Natural killer cell (primary cell): ENCODE measurements at regions not wholly inside any gene's neighbourhood (a gene's known extent, or its start where the extent isn't known, plus 50 kb on each side); places are given as distances from the start of the nearest gene placed in this dataset.

Experiments
- ATAC-seq, 3 donors: fragments of 150-1000 bp in 2 of 3; fragments of 200-7000 bp in 1 of 3; cut with Tn5 transposase; 1 replicate in 1 of 3; 2 replicates in 2 of 3; pipeline ENCODE4 v1.10.0; 2021; ENCODE audit warnings: mild to moderate bottlenecking in 2 of 3, moderate library complexity in 2 of 3
- DNase-seq, 2 donors: peaks; one replicate each; pipeline versions ENCODE4 v3.0.0 to v3.0.0-alpha.2; 2013 to 2021; ENCODE audit warnings: mixed read lengths in 1 of 2
- H3K27ac ChIP-seq: one replicate; pipeline ENCODE4 v1.5.1; 2013; ENCODE audit warnings: mild to moderate bottlenecking, low read length
- H3K27me3 ChIP-seq: one replicate; pipeline ENCODE4 v1.6.1; 2013; ENCODE audit warnings: low read length; ENCODE audit not compliant: control insufficient read depth, insufficient read depth
- H3K36me3 ChIP-seq: one replicate; pipeline ENCODE4 v1.6.1; 2013; ENCODE audit warnings: low read length; ENCODE audit not compliant: control insufficient read depth, insufficient read depth
- H3K4me1 ChIP-seq: one replicate; pipeline ENCODE4 v1.6.1; 2013; ENCODE audit warnings: low read length; ENCODE audit not compliant: control insufficient read depth, insufficient read depth
- H3K4me3 ChIP-seq: one replicate; pipeline ENCODE4 v1.5.1; 2013; ENCODE audit warnings: low read length
- H3K9me3 ChIP-seq: one replicate; pipeline ENCODE4 v1.6.1; 2013; ENCODE audit warnings: low read length; ENCODE audit not compliant: control insufficient read depth, insufficient read depth
- H3K27ac Mint-ChIP-seq, 2 donors: one replicate each; pipeline ENCODE4 v1.8.0; 2022; ENCODE audit warnings: mild to moderate bottlenecking in 2 of 2, mixed read lengths in 2 of 2, moderate library complexity in 1 of 2
- H3K27me3 Mint-ChIP-seq, 2 donors: one replicate each; pipeline ENCODE4 v1.8.0; 2022; ENCODE audit warnings: low read depth in 2 of 2, mixed read lengths in 2 of 2
- H3K36me3 Mint-ChIP-seq: one replicate; pipeline ENCODE4 v1.8.0; 2022; ENCODE audit warnings: mixed read lengths
- H3K4me1 Mint-ChIP-seq, 2 donors: one replicate each; pipeline ENCODE4 v1.8.0; 2022; ENCODE audit warnings: mixed read lengths in 2 of 2
- H3K4me3 Mint-ChIP-seq: one replicate; pipeline ENCODE4 v1.8.0; 2022; ENCODE audit warnings: mild to moderate bottlenecking, moderate library complexity, mixed read lengths
- H3K9me3 Mint-ChIP-seq, 2 donors: one replicate each; pipeline ENCODE4 v1.8.0; 2022; ENCODE audit warnings: mixed read lengths in 2 of 2
- WGBS: methylation state at CpG from one replicate; pipeline ENCODE4 v1.1.7; 2013; ENCODE audit warnings: missing lambda C conversion rate; ENCODE audit not compliant: insufficient coverage; 5-methylcytosine and 5-hydroxymethylcytosine counted together
- intact Hi-C: fragments of 100-400 bp; cut with micrococcal nuclease; formaldehyde crosslinking; loops from one replicate; pipeline ENCODE4 v1.14.2; 2022
- TF ChIP-seq, protein P1 (sequence below): fragments of 200-600 bp; IDR thresholded peaks from one replicate; pipeline ENCODE4 v1.8.0; 2022; ENCODE audit warnings: antibody characterized with exemption

DNA sequence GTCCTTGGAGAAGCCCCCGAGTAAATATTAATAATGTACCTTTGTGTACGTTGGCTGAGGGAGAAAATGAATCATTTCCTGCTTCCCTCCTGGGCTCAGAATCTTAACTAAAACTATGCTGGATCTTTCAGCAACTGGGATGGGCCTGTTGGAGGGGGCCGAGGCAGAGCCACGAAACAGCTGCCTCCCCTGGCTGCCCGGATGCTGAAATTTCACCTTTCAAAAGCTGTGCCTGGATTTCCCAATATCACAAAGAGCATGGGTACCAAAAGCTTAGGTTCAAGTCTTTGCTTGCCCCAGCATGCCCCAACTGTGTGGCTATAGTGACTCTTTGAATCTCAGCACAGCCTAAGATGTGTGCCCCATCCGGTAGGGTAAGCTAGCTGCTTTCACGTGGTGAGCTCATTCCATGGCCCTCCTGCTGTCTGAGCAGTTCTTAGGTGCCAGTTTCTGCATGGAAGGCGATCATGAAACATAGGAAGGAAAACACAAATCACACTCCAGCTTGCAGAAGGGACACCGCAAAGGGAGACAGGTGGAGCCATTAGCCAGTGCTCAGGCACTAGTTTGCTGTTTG lies 473.5 kb downstream of the PTPRU start:
- Mint-ChIP-seq H3K36me3 (no peaks in the 10 kb centered on the region), H3K27ac (no peak overlapping the region), H3K4me3 (no peak overlapping the region), H3K9me3 (no peaks in the 10 kb centered on the region), H3K27me3 (peaks cover 20 to 51% of the 10 kb centered on the region in 2 donors), H3K4me1 (peaks cover 0 to 4% of the 10 kb centered on the region in 2 donors)
- Histone ChIP-seq H3K4me1 (no peaks in the 10 kb centered on the region), H3K27ac (no peak overlapping the region), H3K27me3 (no peaks in the 10 kb centered on the region), H3K36me3 (no peaks in the 10 kb centered on the region), H3K9me3 (no peaks in the 10 kb centered on the region), H3K4me3 (no peak overlapping the region)
- ATAC-seq: no peak
- intact Hi-C loops: no loop called here
- TF ChIP-seq, protein P1, sequence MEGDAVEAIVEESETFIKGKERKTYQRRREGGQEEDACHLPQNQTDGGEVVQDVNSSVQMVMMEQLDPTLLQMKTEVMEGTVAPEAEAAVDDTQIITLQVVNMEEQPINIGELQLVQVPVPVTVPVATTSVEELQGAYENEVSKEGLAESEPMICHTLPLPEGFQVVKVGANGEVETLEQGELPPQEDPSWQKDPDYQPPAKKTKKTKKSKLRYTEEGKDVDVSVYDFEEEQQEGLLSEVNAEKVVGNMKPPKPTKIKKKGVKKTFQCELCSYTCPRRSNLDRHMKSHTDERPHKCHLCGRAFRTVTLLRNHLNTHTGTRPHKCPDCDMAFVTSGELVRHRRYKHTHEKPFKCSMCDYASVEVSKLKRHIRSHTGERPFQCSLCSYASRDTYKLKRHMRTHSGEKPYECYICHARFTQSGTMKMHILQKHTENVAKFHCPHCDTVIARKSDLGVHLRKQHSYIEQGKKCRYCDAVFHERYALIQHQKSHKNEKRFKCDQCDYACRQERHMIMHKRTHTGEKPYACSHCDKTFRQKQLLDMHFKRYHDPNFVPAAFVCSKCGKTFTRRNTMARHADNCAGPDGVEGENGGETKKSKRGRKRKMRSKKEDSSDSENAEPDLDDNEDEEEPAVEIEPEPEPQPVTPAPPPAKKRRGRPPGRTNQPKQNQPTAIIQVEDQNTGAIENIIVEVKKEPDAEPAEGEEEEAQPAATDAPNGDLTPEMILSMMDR: no peak
- DNase-seq: no peak
- 49% methylated on average over 8 of the region's 9 CpGs for WGBS

DNA sequence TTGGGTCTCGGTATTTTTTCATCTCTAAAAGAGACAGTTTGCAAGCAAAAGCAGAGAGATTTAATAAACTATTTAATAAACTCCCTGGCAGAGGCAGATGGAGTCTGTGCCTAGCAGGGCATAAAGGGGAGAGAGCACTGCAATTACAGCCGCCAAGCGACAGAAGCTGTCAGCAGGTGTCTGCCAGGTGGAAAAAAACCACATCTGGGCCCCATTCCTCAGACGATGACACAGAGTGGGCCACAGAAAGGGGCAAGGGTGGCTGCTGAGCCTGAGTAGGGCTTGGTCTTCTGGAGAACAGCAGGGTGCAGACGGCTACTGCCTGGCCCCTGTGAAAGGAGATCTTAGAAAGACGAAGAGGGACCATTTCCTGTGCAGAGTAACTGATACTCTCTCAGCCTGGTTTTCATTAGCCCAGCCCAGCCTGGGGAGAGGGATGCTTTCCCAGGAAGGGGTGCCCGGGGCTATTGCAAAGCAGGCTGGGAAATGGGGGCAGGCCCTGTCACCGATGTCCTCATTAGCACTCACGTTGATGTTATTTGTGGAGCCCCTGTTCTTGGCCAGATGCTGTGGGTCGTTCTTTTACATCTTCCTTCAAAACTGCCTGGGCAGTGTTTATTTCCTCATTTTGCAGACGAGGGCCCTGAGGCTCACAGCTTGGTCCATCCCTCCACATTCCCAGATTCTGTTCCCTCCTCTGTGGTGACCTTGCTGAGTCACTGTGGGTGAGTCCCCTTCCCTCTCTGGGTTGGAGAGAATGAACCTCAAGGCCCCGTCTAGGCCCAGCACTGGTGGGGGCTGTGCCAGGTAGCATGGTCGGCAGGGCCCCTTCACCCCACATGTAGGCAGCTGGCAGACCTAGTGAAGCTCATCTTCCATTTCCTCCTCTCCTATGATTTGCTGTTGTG lies 472.7 kb downstream of the PTPRU start:
- H3K4me3 ChIP-seq: no peak overlapping the region
- no peaks in the 10 kb centered on the region for H3K4me1 ChIP-seq
- H3K36me3 ChIP-seq: no peaks in the 10 kb centered on the region
- H3K27me3 Mint-ChIP-seq: peaks cover 22 to 56% of the 10 kb centered on the region in 2 donors
- no peaks in the 10 kb centered on the region for H3K27me3 ChIP-seq
- no peaks in the 10 kb centered on the region for H3K9me3 ChIP-seq
- TF ChIP-seq, protein P1: no peak
- no peak overlapping the region for H3K4me3 Mint-ChIP-seq
- H3K4me1 Mint-ChIP-seq: peaks cover 0 to 4% of the 10 kb centered on the region in 2 donors
- H3K27ac Mint-ChIP-seq: no peak overlapping the region
- H3K9me3 Mint-ChIP-seq: no peaks in the 10 kb centered on the region
- no peaks in the 10 kb centered on the region for H3K36me3 Mint-ChIP-seq
- 28% methylated on average over 13 of the region's 13 CpGs for WGBS
- H3K27ac ChIP-seq: no peak overlapping the region
- ATAC-seq (no peak), DNase-seq (no peak)
- intact Hi-C loops: no loop called here

DNA sequence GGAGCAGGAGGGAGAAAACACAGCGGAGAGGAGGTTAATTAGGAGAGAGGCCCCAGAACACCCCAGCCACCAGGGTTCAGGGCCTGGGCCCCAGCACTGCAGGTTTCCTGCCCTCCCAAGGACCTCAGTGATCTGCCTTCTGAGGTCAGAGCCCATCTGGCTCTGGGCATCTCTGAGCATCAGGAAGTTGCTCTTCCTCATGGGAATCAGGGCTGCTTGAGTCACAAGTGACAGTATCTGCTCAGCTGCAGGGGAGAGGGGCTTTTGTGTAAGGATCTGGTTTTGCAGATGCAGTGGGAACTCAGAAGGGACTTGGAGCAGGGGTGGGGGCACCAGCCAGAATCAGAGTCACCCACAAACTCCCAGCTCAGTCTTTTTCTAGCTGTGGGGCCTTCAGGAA lies 472.1 kb downstream of the PTPRU start:
- Histone ChIP-seq H3K27me3 (no peaks in the 10 kb centered on the region), H3K27ac (no peak overlapping the region), H3K9me3 (no peaks in the 10 kb centered on the region), H3K4me3 (no peak overlapping the region), H3K4me1 (no peaks in the 10 kb centered on the region), H3K36me3 (no peaks in the 10 kb centered on the region)
- H3K27ac Mint-ChIP-seq: no peak overlapping the region
- WGBS: 91% methylated on average over 1 of the region's 1 CpG
- DNase-seq: no peak
- peaks cover 23 to 61% of the 10 kb centered on the region in 2 donors for H3K27me3 Mint-ChIP-seq
- ATAC-seq: no peak
- intact Hi-C loops: no loop called here
- TF ChIP-seq, protein P1: no peak
- H3K4me3 Mint-ChIP-seq: no peak overlapping the region
- H3K9me3 Mint-ChIP-seq: no peaks in the 10 kb centered on the region
- H3K36me3 Mint-ChIP-seq: no peaks in the 10 kb centered on the region
- H3K4me1 Mint-ChIP-seq: peaks cover 0 to 4% of the 10 kb centered on the region in 2 donors
